ENCODE measurements at regions not wholly inside any gene's neighbourhood (a gene's known extent, or its start where the extent isn't known, plus 50 kb on each side); places are given as distances from the start of the nearest gene placed in this dataset.

GRCh38 chr2:16023506-16024360 lies 83.4 kb downstream of the MYCN start:
- no peak overlapping the region for H3K4me3 ChIP-seq (ENCODE audit: low read depth, low read length)
- no peak for DNase-seq (ENCODE audit: low read depth)
- TF ChIP-seq CTCF (conservative IDR thresholded peaks at IDR 0.05; ENCODE audit: low read depth, low read length), result no peak

GRCh38 chr2:16022548-16023240 lies 82.3 kb downstream of the MYCN start:
- H3K4me3 ChIP-seq (ENCODE audit: low read depth, low read length), result no peak overlapping the region
- DNase-seq (ENCODE audit: low read depth), result no peak
- no peak for TF ChIP-seq CTCF (conservative IDR thresholded peaks at IDR 0.05; ENCODE audit: low read depth, low read length)

GRCh38 chr2:16021611-16022363 lies 81.4 kb downstream of the MYCN start:
- no peak overlapping the region for H3K4me3 ChIP-seq (ENCODE audit: low read depth, low read length)
- no peak for TF ChIP-seq CTCF (conservative IDR thresholded peaks at IDR 0.05; ENCODE audit: low read depth, low read length)
- DNase-seq (ENCODE audit: low read depth), result no peak

- TF ChIP-seq CTCF (conservative IDR thresholded peaks at IDR 0.05; ENCODE audit: low read depth, low read length), result no peak
- H3K4me3 ChIP-seq (ENCODE audit: low read depth, low read length), result no peak overlapping the region
- no peak for DNase-seq (ENCODE audit: low read depth)
These were observed 80.1 kb downstream of the MYCN start for GRCh38 chr2:16020389-16021008.

- no peak for TF ChIP-seq CTCF (conservative IDR thresholded peaks at IDR 0.05; ENCODE audit: low read depth, low read length)
- H3K4me3 ChIP-seq (ENCODE audit: low read depth, low read length), result no peak overlapping the region
- DNase-seq (ENCODE audit: low read depth), result no peak
These were observed 79.4 kb downstream of the MYCN start for GRCh38 chr2:16019617-16020351.

GRCh38 chr2:16019060-16019480 lies 78.7 kb downstream of the MYCN start:
- TF ChIP-seq CTCF (conservative IDR thresholded peaks at IDR 0.05; ENCODE audit: low read depth, low read length), result no peak
- no peak for DNase-seq (ENCODE audit: low read depth)
- no peak overlapping the region for H3K4me3 ChIP-seq (ENCODE audit: low read depth, low read length)

All from choroid plexus epithelial cell (primary cell).